HG02973 (cell line): ENCODE measurements at regions not wholly inside any gene's neighbourhood (a gene's known extent, or its start where the extent isn't known, plus 50 kb on each side); places are given as distances from the start of the nearest gene placed in this dataset.

Experiments used
- ATAC-seq: cut with Tn5 transposase; IDR thresholded peaks from one replicate; pipeline ENCODE4 v1.9.1; 2021; ENCODE audit warnings: moderate library complexity; ENCODE audit not compliant: unreplicated experiment

DNA sequence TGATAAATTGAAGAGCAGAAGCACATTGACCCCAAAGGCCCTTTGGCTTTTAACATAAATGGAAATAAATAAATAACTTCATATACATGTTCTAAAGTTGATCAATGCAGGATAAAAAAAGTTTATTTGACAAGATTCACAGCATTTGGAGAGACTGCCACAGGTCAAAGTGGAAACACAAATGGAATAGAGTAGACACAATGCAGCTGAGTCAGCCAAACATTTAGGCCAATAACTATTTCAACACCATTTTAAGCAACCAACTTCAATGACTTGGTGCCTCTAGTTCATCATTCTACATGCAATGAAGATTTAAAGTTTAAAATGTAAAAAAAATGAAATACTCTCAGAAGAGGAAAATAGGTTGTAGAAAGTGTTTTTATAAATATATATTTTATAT, 365.2 kb downstream of the FAT4 start:
- ATAC-seq = no peak

DNA sequence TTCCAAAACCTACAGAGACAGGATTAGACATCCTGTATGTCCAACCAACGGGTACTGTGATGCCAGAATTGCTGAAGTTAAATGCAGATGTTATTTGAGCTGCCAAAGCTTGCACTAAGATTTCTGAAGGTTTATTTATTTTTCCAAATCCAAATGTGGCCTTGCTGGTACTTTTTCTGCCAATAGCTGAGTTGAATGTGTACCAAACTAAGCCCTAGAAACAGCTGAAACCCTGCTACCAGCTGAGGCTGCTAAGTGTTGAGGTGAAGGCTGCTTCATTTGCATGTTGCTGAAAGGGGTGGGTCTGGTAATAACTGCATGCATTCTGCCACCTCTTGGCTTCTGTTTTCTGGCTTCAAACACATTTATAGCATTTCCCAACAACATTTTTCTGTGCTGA, 366.5 kb downstream of the FAT4 start:
- no peak for ATAC-seq

DNA sequence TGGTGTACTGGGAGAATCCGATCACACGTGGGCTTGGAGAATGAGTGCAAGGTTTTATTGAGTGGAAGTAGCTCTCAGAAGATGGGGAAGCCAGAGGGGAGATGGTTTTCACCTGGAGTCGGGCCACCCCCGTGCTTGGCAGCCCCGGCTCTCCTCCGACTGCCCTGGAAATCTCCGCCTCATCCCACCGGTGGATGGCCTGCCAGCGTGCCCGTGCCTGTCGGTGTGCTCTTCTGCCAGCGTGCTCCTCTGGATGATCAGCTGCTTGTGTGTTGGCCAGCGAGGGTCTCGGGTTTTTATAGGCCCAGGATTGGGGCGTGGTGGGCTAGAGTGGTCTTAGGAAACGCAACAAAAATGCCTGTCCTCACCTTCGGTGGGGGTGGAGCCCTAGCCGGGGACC, 368.0 kb downstream of the FAT4 start:
- no peak for ATAC-seq

DNA sequence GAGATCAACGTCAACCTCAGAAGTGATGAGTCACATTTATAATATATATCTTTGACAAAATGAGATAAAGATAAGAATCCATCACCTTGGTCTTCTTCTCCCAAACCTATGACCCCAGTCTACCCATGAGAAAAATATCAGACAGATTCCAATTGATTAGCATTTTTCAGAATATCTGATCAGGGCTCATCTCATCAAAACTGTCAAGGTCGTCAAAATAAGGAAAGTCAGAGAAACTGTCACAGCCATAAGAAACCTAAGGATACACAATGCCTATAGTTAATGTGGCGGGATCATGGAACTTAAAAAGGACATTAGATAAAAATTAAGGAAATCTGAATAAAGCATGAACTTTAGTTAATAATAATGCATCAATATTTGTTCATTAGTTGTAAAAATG, 374.1 kb downstream of the FAT4 start:
- no peak for ATAC-seq

DNA sequence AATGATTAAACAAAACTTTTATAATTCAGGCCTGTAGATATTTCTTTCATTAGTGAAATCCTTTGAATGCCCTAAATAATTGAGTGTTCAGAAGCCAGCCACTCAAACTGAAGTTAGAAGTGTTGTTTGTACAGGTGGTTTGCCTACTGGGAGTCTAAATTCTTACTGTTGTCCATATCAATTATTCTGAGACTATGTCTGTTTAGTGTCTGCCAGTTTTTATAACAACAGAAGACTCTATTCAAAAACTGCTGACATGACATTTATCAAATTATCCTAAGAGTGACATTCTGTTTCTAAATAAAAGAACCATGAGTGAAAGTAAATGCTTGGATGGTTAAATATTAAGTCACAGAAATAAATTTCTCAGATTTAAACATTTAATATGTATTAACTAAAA, 375.1 kb downstream of the FAT4 start:
- ATAC-seq = no peak

DNA sequence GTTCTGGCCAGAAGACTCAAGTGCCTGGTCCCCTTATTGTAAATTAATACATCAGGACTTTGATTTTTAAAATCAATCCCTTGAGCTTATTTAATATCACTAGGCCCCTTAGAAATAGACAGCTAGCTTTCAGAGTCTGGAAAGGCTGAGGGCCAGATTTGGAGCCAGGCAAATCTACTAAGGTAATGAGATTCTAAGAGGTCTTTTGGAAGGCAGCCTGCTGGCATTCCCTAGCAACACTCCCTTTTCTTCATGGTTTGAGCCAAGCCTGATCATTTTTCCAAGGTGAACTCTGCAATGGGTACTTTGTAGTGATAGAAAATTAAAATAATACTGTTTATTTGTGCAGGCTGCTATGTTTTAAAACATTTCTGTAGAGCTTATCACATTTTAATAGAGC, 378.5 kb downstream of the FAT4 start:
- ATAC-seq = no peak

DNA sequence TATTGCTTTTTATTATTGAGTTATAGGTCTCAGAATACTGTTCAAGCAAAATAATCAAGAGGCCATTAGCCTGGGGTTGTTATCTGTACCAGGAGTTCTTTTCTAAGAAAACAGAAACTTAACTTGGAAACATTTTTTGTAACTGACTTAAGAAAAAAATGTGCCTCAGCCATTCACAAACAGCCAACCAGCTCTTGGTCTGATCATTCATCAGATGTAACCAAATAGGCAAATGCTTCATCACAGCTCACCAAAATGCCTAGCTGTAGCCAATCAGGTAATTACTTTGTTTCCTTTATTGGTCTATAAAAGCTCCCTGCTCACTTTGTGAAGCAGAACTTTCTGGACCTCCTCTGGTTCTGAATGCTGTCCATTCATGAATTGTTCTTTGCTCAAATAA, 387.7 kb downstream of the FAT4 start:
- ATAC-seq = no peak

DNA sequence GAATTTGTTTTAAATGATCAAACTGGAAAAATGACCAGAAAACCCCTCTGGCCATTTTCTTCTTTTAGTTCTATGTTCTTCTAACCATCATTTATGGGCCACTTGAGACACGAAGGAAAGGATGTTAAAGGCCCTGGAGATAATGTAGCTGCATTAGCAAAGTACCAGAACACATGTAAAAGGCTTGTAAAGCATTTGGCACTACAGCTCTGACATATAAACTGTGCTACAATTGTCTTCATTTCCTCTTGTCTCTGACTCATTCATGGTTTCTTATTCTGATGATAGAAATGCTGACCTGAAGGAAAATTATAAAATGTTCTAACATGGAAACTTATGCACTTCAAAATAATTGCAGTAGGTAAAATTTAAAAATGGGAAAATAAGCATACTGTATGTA, 388.7 kb downstream of the FAT4 start:
- no peak for ATAC-seq

DNA sequence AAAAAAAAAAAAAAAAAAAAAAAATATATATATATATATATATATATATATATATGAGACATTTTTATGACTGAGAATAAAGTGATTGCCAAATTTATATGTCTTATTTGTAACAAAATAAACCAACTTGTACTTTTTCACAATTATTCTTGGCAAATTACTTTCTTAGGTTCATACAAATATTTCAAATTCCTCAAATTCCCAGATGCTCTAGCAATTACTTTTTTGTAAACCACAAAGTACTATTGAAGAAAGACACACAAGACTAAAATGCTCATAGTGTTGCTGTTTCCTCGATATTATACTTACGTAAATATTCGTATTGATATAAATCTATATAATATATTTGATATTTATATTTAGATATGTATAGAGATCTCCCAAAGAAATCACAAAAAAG, 390.0 kb downstream of the FAT4 start:
- ATAC-seq = no peak

DNA sequence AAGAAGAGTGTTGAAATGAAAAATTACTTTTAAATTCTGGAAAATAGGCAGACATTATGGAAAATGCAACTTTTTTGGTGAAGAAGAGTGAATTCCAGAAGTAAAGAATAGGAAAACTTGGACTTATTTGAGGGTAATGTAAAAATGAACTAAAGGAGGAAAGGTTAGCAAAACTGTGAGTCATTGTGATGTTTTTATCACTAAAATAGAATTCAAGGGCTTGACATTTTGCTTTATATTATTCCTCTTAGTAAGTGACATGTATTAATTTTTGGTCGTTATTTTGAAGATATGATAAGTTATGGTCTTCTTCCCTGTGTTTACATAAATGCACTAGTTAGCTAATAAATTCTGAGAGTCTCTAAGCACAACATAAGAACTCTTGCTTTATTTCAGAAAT, 390.9 kb downstream of the FAT4 start:
- ATAC-seq = no peak

DNA sequence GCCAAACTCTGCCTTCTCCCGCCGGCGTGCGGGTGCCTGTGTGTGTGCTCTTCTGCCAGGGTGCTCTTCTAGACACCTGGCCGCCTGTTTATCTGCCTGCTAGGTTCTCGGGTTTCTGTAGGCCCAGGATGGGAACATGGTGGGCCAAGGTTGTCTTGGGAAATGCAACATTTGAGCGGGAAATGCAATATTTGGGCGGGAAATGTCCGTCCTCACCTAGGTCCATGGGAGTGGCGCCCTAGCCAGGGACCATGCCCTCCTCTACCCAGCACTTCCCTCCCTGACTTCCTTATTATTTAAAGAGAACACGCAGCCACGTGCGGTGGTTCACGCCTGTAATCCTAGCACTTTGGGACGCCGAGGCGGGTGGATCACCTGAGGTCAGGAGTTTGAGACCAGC, 392.6 kb downstream of the FAT4 start:
- ATAC-seq = no peak

DNA sequence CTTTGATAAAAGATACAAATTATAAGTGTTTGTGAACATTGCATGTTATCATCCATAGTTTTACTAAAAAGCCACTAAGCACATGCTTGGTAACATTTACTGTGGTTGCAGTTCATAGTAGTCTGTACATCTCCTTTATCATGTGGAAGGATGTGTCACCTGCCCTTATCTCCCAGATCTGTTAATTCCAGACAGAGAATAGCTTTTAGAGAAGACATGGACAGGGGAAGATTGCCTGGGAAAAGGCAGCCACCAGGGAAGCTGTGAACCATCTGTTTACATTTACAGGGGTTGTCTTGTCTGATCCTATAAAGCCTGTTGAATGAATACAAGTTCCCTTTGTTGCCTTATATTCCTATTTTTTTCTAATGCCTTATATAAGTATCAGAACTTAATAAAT, 396.0 kb downstream of the FAT4 start:
- no peak for ATAC-seq

DNA sequence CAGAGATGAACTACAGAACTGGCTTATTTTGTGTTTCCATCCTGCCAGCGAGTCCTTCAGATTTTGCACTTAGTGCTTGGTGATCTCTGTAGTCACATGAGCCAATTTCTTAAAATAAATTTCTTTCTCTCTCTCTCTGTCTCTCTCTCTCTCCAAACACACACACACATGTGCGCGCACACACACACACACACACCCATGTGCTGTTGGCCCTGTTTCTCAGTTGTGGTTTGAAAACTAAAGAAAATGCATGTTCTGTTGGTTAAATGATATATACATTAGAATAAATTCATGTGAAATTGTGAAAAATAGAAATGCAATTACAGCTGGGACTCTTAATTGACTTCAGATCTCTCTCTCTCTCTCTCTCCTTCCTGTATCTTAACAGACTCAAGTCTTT, 399.3 kb downstream of the FAT4 start:
- no peak for ATAC-seq

DNA sequence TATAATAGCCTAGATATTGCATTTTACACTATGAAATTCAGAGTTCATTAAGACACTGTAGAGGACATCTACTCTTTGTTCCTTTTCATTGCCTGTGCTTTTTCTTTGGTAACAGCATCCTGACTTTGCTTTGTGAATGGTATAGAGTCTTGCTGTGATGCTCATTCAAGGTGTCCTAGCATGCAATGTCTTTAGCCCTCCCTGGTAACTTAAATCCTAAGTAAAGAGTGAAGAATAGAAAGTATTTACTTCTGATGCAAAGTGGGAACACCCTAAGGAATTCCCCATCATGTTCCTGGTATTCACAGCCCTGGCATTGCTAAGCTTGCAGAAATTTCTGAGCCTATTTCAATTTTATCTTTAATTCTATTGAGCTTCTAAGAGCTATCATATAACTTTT, 400.1 kb downstream of the FAT4 start:
- ATAC-seq = no peak

DNA sequence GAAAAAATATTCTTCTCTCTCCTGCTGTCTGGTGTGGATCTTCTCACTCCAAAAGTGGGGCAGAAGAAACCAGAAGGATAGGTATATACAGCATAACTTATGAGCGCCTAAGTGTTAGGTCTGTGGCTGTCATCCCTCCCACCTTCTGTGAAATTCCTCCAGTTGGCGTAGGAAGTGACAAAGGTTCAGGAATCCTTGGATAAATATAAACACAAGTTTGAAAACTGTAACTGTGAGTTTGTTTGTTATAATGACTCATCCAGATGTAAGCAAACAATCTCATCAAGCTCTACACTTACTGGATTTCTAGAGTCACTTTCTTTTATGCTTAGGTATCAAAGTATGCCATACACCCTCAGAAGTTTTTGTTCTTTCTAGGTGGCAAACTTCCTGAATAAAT, 405.2 kb downstream of the FAT4 start:
- ATAC-seq = no peak

DNA sequence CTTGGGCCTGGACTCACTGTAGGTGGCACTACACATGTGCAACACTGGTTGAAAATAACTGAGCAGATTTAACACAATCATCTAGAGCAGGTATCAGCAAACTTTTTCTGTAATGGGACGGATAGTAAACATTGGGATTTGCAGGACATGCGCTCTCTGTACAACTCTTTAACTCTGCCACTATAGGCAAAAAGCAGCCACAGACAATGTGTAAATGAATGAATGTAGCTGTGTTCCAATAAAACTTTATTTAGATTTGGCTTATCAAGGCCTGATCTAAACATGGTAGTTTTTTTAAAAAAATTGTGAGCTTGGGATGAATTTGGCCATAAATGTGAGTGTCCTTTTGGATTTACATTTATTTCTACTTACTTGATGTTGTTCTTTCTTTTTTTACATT, 407.3 kb downstream of the FAT4 start:
- ATAC-seq = no peak

DNA sequence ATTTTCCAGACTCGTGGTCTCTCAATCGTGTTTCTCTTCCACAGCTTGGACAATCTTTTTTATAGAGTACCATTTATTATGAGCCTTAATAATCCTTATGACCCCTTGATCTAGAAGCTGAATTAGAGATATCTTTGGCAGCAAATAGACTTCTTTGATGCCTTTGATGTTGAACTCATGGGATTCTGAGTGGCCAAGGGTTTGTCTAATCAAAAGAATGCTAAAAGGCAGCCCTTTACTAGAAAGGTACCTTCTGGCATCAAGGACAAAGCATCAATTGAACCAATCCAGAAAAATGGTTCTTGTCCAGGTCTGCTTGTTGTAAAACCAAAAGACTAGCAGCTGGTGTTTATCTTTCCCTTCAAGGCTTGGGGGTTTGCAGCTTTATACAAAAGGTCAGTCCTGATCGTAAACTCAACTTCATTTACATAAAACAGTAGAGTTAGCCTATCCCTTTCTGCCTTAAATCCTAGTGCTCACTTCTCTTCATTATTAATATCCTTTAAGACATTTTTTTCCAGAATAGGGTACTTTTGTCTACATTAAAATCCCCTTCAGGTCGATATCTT, 411.3 kb downstream of the FAT4 start:
- no peak for ATAC-seq

DNA sequence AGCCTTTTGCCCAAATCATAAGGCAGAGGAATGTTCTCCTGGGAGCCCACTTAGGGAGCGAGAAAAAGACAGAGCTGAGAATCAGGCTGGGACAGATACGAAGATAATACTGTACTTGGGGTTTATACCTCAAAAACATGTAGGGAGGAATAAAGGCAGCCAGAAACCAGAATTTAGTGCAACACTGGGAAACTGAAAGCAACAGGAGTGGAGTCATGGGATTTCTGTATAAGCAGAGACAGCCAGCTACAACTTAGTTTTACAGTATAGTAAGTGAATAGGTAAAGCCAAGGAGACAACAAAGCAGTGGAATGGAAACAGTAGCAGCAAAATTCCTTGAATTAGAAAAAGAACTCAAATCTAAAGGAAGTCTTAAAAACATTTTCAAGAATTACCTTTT, 413.2 kb downstream of the FAT4 start:
- ATAC-seq = no peak

DNA sequence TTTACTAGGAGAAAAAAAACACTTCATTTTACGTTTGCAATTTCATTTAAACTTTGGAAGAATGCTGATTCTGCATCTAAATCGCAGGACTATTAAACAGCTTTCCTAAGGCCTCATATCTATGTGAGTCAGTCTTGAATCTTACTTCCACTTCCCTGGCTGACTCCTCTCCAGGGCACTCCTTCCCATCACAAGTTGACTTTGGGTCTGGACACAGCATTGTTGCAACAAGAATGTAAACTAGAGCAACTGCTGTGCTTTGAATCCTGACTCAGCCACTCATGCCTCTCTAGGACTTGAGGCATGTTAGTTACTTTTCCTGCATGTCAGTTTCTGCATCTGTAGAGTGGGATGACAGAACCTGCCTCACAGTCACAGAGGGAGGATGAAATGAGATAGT, 413.8 kb downstream of the FAT4 start:
- ATAC-seq = no peak

DNA sequence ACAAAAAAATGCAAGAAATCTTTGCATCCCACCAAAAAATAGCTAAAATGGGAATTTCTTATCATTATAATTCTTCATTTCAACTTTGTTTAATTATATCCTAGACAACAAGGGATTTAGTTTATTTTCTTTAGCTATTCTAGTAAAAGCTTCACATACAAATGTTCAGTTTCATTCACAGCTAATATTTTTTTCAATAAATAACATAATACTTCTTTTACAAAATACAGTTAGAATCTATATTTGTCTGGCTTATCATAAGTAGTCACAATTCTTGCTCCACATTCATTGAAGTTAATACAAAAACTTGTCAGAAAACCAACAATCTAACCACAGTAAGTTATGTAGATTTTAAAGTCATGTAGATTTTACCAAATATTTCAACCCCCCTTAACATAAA, 414.4 kb downstream of the FAT4 start:
- no peak for ATAC-seq

DNA sequence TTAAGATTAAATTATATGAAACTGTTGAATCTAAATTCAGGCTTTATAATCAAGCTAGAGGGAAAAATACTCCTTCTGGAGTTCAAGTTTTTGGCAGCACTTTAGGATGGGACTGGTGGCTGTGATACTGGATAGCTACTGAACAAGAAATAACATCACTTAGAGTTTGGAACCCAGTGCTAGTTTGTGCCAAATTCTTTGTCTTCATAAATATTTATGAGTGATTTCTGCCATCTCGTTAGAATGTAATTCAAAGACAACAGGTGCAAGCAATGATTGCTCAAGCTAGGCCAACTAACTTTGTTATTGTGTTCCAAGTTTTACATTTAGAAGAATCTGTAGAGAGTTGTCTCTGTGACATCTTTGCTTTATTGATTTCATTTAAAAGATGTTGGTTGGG, 417.9 kb downstream of the FAT4 start:
- ATAC-seq = no peak

DNA sequence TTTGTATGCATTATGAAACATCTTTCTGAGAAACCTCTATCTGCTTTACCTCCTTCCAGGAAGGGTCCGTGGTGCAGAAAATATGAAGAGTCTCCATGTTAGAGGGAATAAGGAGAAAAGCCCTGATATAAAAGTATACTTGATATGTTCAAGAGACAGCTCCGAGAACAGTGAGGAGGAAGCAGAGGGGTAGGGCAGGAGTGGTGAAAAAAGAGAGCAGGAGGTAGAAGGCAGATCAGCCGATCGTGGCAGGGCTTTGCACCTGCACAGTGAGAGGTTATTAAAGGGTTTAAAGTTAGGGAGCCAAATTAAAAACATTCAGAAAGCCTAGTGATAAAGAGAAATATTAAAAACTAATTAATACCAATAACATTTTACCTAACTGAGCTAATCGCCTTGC, 419.7 kb downstream of the FAT4 start:
- ATAC-seq = no peak

DNA sequence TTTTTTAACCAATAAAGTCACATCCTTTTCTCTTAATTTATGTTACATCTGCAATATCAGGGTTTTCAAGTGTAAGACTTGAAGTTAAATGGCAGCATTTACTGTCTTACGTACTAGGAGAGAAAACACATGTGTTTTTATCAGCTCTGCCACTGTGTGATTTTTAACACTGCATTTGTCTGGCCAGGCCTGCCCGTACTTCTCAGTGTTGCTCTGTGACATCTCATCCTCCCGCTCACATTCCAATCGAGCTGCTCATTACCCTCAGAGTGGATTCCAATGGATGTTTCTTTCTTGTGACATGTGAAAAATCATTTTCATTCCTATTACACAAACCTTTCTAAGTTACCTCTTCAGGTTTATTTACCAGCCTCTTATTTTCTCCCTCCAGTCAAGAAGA, 420.3 kb downstream of the FAT4 start:
- no peak for ATAC-seq

DNA sequence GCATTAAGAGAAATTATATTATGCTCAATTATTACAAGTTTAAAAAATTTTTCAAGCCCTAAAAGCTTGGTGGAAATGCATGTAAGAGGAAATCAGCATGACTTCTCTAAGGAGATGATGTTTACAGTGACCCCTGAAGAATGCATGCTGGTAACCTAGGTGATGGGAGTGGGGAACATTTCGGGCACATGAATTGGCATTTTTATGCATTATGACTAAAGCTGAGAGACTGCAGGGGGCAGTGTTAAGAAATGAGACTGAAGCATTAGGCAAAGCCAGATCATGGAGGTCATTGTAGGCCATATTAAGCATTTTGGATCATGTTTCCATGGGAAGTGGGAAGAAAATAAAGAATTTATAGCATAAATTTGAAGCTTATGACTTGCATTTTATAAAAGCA, 421.3 kb downstream of the FAT4 start:
- ATAC-seq = no peak
